Gastrocnemius medialis (tissue), 4 donors: ENCODE measurements at regions not wholly inside any gene's neighbourhood (a gene's known extent, or its start where the extent isn't known, plus 50 kb on each side); places are given as distances from the start of the nearest gene placed in this dataset.

Experiments
- ATAC-seq, 2 donors: fragments of 150-250 bp; one replicate each; pipeline ENCODE4 v1.9.1; 2016
- DNase-seq, 2 donors: peaks; one replicate each; pipeline ENCODE4 v3.0.0-alpha.2; 2019
- H3K27ac ChIP-seq, 4 donors: fragments of 200-600 bp; sonication (generic); 1 replicate in 1 of 4; 2 replicates in 3 of 4; pipeline ENCODE4 v1.5.1; 2016 to 2018; ENCODE audit warnings: mild to moderate bottlenecking in 2 of 4, moderate library complexity in 1 of 4
- H3K27me3 ChIP-seq, 3 donors: fragments of 200-600 bp; sonication (generic) in 2 of 3; 1 replicate in 1 of 3; 2 replicates in 2 of 3; pipeline versions ENCODE4 v1.5.1 to v1.6.0; 2016 to 2019; ENCODE audit warnings: mild to moderate bottlenecking in 1 of 3, moderate library complexity in 1 of 3
- H3K36me3 ChIP-seq, 2 donors: fragments of 200-600 bp; sonication (generic) in 1 of 2; one replicate each; pipeline ENCODE4 v1.5.1; 2017 to 2018
- H3K4me1 ChIP-seq, 2 donors: fragments of 200-600 bp; sonication (generic) in 1 of 2; one replicate each; pipeline ENCODE4 v1.5.1; 2016 to 2017; ENCODE audit warnings: mild to moderate bottlenecking in 2 of 2
- H3K4me3 ChIP-seq, 4 donors: fragments of 200-600 bp; sonication (generic) in 3 of 4; 1 replicate in 1 of 4; 2 replicates in 3 of 4; pipeline ENCODE4 v1.5.1; 2016 to 2019; ENCODE audit warnings: mild to moderate bottlenecking in 2 of 4
- H3K9me3 ChIP-seq, 3 donors: fragments of 200-600 bp; sonication (generic) in 2 of 3; 1 replicate in 1 of 3; 2 replicates in 2 of 3; pipeline ENCODE4 v1.5.1; 2016 to 2019
- POLR2A ChIP-seq, 2 donors: fragments of 450-650 bp; IDR thresholded peaks; one replicate each; pipeline ENCODE4 v1.6.1; 2017; ENCODE audit warnings: antibody characterized with exemption in 2 of 2, mild to moderate bottlenecking in 2 of 2, moderate library complexity in 2 of 2
- in situ Hi-C, 4 donors: fragments of 200-750 bp; cut with MboI; loops; one replicate each; pipeline versions ENCODE4 v1.15.0 to v1.8.0; 2017; ENCODE audit warnings: low sequenced_read_pairs in 4 of 4
- intact Hi-C: fragments of 100-400 bp; cut with DNase I; formaldehyde crosslinking; loops from one replicate; pipeline ENCODE4 v1.15.1; 2023; ENCODE audit warnings: low total_unique reads
- TF ChIP-seq, protein P1 (sequence below), 5 experiments: fragments of 450-650 bp in 3 of 5; fragments of 200-600 bp in 2 of 5; sonication (generic) in 2 of 5; IDR thresholded peaks in 4 of 5; conservative IDR thresholded peaks in 1 of 5; 1 replicate in 4 of 5; 2 replicates in 1 of 5; pipeline ENCODE4 v1.5.1; 2016 to 2019; ENCODE audit warnings: antibody characterized with exemption in 5 of 5, mild to moderate bottlenecking in 3 of 5, moderate library complexity in 3 of 5

DNA sequence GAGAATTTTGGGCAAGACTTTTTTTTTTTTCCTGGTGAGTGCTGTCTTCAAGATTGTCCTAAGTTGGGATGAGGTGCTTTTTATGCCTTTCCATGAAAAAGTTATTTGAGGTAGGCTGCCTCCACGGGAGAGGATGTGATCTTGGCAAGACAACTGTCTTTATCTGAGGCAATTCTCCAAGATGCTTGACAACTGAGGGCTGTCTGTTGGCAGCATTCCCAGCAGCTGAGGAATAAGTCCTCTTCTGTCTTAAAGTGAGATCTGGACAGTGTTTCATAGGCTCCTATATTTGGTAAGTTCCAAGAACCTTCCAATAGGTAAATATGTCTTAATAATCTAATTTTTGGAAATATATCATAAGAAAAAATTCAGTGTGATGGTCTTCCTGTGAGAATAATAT, 662.0 kb downstream of the CDH11 start:
- DNase-seq, result no peak
- H3K36me3 ChIP-seq, result no peaks in the 10 kb centered on the region
- H3K27ac ChIP-seq, result no peak overlapping the region
- intact Hi-C loops (no loop called here), in situ Hi-C loops (no loop called here)
- TF ChIP-seq POLR2A (IDR thresholded peaks at IDR 0.05), result no peak
- TF ChIP-seq, protein P1, sequence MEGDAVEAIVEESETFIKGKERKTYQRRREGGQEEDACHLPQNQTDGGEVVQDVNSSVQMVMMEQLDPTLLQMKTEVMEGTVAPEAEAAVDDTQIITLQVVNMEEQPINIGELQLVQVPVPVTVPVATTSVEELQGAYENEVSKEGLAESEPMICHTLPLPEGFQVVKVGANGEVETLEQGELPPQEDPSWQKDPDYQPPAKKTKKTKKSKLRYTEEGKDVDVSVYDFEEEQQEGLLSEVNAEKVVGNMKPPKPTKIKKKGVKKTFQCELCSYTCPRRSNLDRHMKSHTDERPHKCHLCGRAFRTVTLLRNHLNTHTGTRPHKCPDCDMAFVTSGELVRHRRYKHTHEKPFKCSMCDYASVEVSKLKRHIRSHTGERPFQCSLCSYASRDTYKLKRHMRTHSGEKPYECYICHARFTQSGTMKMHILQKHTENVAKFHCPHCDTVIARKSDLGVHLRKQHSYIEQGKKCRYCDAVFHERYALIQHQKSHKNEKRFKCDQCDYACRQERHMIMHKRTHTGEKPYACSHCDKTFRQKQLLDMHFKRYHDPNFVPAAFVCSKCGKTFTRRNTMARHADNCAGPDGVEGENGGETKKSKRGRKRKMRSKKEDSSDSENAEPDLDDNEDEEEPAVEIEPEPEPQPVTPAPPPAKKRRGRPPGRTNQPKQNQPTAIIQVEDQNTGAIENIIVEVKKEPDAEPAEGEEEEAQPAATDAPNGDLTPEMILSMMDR (IDR thresholded peaks at IDR 0.05 in 4 of 5, conservative IDR thresholded peaks at IDR 0.05 in 1 of 5), result no peak
- no peak overlapping the region for H3K4me3 ChIP-seq
- no peaks in the 10 kb centered on the region for H3K9me3 ChIP-seq
- H3K27me3 ChIP-seq, result no peaks in the 10 kb centered on the region
- no peak for ATAC-seq
- no peaks in the 10 kb centered on the region for H3K4me1 ChIP-seq

DNA sequence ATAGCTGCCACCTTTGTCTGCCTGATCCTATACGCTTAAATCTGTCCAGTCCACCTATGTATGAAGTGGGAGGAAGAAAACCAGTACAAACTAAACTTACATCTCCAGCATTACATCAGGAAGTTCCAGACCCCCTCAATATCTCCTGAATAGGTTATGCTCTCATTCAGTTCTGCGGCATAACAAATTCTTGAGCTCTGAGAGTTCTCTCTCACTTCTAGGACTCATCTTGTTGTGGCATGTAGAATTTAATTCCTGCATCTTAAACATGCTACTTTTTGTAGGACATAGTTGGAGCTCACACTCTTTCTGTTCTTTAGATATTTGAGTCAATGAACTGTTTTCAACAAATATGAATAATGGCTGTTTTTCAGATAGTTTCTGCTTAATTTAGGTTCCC, 662.5 kb downstream of the CDH11 start:
- in situ Hi-C loops, result no loop called here
- ATAC-seq (no peak), DNase-seq (no peak)
- Histone ChIP-seq H3K4me3 (no peak overlapping the region), H3K27ac (no peak overlapping the region), H3K27me3 (no peaks in the 10 kb centered on the region), H3K36me3 (no peaks in the 10 kb centered on the region), H3K4me1 (no peaks in the 10 kb centered on the region), H3K9me3 (no peaks in the 10 kb centered on the region)
- TF ChIP-seq POLR2A (IDR thresholded peaks at IDR 0.05), result no peak
- TF ChIP-seq, protein P1 (IDR thresholded peaks at IDR 0.05 in 4 of 5, conservative IDR thresholded peaks at IDR 0.05 in 1 of 5), result no peak
- intact Hi-C loops, result no loop called here

DNA sequence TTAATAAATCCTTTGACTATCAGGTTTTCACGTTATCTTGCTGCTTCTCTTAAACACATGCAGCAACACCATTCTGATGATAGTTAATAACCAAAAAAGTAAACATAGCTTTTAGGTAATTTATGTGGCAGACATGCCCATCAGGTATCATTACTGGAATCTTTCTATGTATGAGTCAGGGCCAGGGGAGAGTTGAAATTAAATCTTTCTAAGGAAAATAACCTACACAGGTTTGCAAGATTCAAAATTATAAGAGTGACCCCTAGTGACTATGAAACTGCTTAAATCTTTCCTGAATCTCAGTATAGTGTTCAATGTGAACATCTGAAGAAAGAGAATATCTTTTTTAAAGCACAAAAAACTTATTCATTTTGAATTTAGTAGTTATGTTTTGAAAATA, 666.6 kb downstream of the CDH11 start:
- no peaks in the 10 kb centered on the region for H3K4me1 ChIP-seq
- in situ Hi-C loops, result no loop called here
- TF ChIP-seq POLR2A (IDR thresholded peaks at IDR 0.05), result no peak
- TF ChIP-seq, protein P1 (IDR thresholded peaks at IDR 0.05 in 4 of 5, conservative IDR thresholded peaks at IDR 0.05 in 1 of 5), result no peak
- no peaks in the 10 kb centered on the region for H3K9me3 ChIP-seq
- H3K36me3 ChIP-seq, result no peaks in the 10 kb centered on the region
- DNase-seq, result no peak
- H3K27me3 ChIP-seq, result no peaks in the 10 kb centered on the region
- no peak overlapping the region for H3K27ac ChIP-seq
- no peak for ATAC-seq
- intact Hi-C loops, result no loop called here
- H3K4me3 ChIP-seq, result no peak overlapping the region

DNA sequence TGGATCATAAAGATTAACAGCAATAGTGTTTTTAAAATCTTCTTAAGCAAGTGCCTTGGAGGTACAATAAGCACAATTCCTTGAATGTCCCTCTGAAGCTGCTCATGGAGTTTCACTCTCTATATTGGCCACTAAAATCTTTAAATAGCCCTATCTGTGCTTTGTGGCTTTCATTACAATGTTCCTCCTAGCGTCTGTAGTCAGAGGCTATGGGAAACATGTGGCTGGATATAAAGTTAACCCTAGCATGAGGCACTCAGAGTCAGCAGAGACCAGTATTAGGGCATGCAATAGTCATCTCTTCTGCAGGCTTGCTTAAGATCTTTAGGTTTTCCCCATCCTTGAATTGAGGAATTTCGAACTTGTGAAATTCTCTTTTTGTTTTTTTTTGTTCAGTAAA, 668.2 kb downstream of the CDH11 start:
- DNase-seq (no peak), ATAC-seq (no peak)
- intact Hi-C loops (no loop called here), in situ Hi-C loops (no loop called here)
- H3K36me3 ChIP-seq, result no peaks in the 10 kb centered on the region
- no peak overlapping the region for H3K27ac ChIP-seq
- TF ChIP-seq, protein P1 (IDR thresholded peaks at IDR 0.05 in 4 of 5, conservative IDR thresholded peaks at IDR 0.05 in 1 of 5), result no peak
- TF ChIP-seq POLR2A (IDR thresholded peaks at IDR 0.05), result no peak
- H3K4me3 ChIP-seq, result no peak overlapping the region
- H3K9me3 ChIP-seq, result no peaks in the 10 kb centered on the region
- no peaks in the 10 kb centered on the region for H3K27me3 ChIP-seq
- H3K4me1 ChIP-seq, result no peaks in the 10 kb centered on the region

DNA sequence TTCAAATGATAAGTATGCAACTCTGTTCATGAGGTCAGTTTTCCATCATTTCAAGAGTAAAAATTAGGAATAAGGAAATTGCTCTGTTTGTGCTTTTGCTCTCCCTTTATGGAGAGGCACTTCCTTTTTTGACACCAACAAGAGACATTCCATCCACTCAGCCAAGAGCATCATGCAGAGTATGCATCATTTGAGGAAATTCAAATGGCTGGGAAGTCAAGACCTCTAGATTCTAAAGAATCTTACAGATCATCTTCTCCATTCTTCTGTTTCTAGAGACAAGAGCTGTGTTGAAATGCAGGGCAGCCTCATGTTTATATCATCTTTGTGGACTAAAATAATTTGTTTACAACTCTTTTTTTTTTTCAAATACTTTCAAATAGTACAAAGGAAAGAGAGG, 669.4 kb downstream of the CDH11 start:
- H3K9me3 ChIP-seq, result no peaks in the 10 kb centered on the region
- in situ Hi-C loops (no loop called here), intact Hi-C loops (no loop called here)
- no peaks in the 10 kb centered on the region for H3K27me3 ChIP-seq
- H3K4me1 ChIP-seq, result no peaks in the 10 kb centered on the region
- H3K27ac ChIP-seq, result no peak overlapping the region
- TF ChIP-seq, protein P1 (IDR thresholded peaks at IDR 0.05 in 4 of 5, conservative IDR thresholded peaks at IDR 0.05 in 1 of 5), result no peak
- no peak for TF ChIP-seq POLR2A (IDR thresholded peaks at IDR 0.05)
- H3K4me3 ChIP-seq, result no peak overlapping the region
- no peak for ATAC-seq
- H3K36me3 ChIP-seq, result no peaks in the 10 kb centered on the region
- DNase-seq, result no peak
